A549 (cell line): ENCODE measurements at regions not wholly inside any gene's neighbourhood (a gene's known extent, or its start where the extent isn't known, plus 50 kb on each side); places are given as distances from the start of the nearest gene placed in this dataset.

ENCODE experiments used
- ATAC-seq, 2 experiments: fragments of 200-7000 bp in 1 of 2; fragments of >200 bp in 1 of 2; cut with Nextera tagmentation in 1 of 2; cut with Tn5 transposase in 1 of 2; 3 replicates each; pipeline versions ENCODE4 v1.8.0 to v1.9.1; 2018 to 2020; ENCODE audit warnings: mild to moderate bottlenecking in 1 of 2, moderate library complexity in 1 of 2
- CTCF ChIA-PET: fragments of 300-600 bp; sonication (Branson Sonifier 250); formaldehyde crosslinking; extraction: SDS; loops from one replicate; lab custom pipeline; 2021; ENCODE audit warnings: antibody characterized with exemption, inconsistent platforms; lab: Yijun Ruan, JAX
- POLR2A ChIA-PET: fragments of 350-600 bp; formaldehyde crosslinking; extraction: SDS; loops from one replicate; lab custom pipeline; 2021; ENCODE audit warnings: antibody characterized with exemption, inconsistent platforms; lab: Yijun Ruan, JAX
- DNase-seq, 2 experiments: peaks; one replicate each; pipeline versions ENCODE4 v3.0.0 to v3.0.0-alpha.2; 2011 to 2016; ENCODE audit warnings: low read depth in 1 of 2, low spot score in 1 of 2
- FAIRE-seq: peaks from 2 replicates; lab custom pipeline; 2011; peaks lifted over from hg19 to GRCh38; lab: Jason Lieb, UNC
- H3K27ac ChIP-seq, 2 experiments: fragments of >200 bp; sonication (Bioruptor Twin); formaldehyde crosslinking; 3 replicates each; pipeline ENCODE4 v1.5.1; 2016 to 2017
- H3K4me1 ChIP-seq: fragments of >200 bp; sonication (Bioruptor Twin); formaldehyde crosslinking; 3 replicates; pipeline ENCODE4 v1.6.1; 2016
- H3K4me2 ChIP-seq: fragments of >200 bp; sonication (Bioruptor Twin); formaldehyde crosslinking; 3 replicates; pipeline ENCODE4 v1.6.1; 2016
- H3K4me3 ChIP-seq: fragments of >200 bp; sonication (Bioruptor Twin); formaldehyde crosslinking; 3 replicates; pipeline ENCODE4 v1.5.1; 2016
- H3K9me3 ChIP-seq: fragments of >200 bp; sonication (Bioruptor Twin); formaldehyde crosslinking; 3 replicates; pipeline ENCODE4 v1.6.1; 2016
- CBX8 ChIP-seq: fragments of 200-600 bp; sonication (generic); IDR thresholded peaks from 2 replicates; pipeline ENCODE4 v1.6.1; 2016
- MYC ChIP-seq: IDR thresholded peaks from 2 replicates; pipeline ENCODE4 v1.6.1; 2012; ENCODE audit warnings: mild to moderate bottlenecking, inconsistent platforms, low read length, improper control_type of control experiment, borderline replicate concordance
- NR3C1 ChIP-seq: fragments of >200 bp; sonication (Bioruptor Twin); formaldehyde crosslinking; IDR thresholded peaks from 3 replicates; pipeline ENCODE4 v1.6.1; 2017
- WGBS: methylation state at CpG from one replicate; pipeline ENCODE4 v1.1.6; 2017; ENCODE audit errors: missing lambda C conversion rate; 5-methylcytosine and 5-hydroxymethylcytosine counted together

- FAIRE-seq, result no peak
- WGBS, result 82% methylated on average over 1 of the region's 1 CpG
- Histone ChIP-seq H3K27ac (no peak overlapping the region), H3K4me1 (no peaks in the 10 kb centered on the region), H3K9me3 (no peaks in the 10 kb centered on the region), H3K4me2 (no peak overlapping the region), H3K4me3 (no peak overlapping the region)
- TF ChIP-seq NR3C1 (no peak), MYC (no peak), CBX8 (no peak)
- ATAC-seq, result no peak
- DNase-seq, result no peak
- ChIA-PET POLR2A (no interaction called here), CTCF (no interaction called here)
These were observed 215.5 kb downstream of the SLC39A8 start for GRCh38 chr4:102129810-102130209.
